A204.1 (cell line): ENCODE measurements at regions not wholly inside any gene's neighbourhood (a gene's known extent, or its start where the extent isn't known, plus 50 kb on each side); places are given as distances from the start of the nearest gene placed in this dataset.
"Not testable (repeated sequence)": the region's sequence is repeated elsewhere in the genome, so short reads cannot be mapped to it uniquely, and the experiment has no call there.

Source experiments
- FAIRE-seq: peaks from 2 replicates; lab custom pipeline; 2012; peaks lifted over from hg19 to GRCh38; lab: Jason Lieb, UNC

GRCh38 chr15:77861997-77862635, 215.4 kb downstream of the TBC1D2B start:
- FAIRE-seq: not testable (repeated sequence)

GRCh38 chr15:77860071-77860691, 217.3 kb downstream of the TBC1D2B start:
- FAIRE-seq: no peak

- no peak for FAIRE-seq
Measured at GRCh38 chr15:77859491-77860060, 217.9 kb downstream of the TBC1D2B start.

- FAIRE-seq: no peak
Measured at GRCh38 chr15:77858792-77859490, 218.6 kb downstream of the TBC1D2B start.

GRCh38 chr15:77857419-77857818, 220.1 kb downstream of the TBC1D2B start:
- no peak for FAIRE-seq

- FAIRE-seq: no peak
Measured at GRCh38 chr15:77856705-77857346, 220.7 kb downstream of the TBC1D2B start.

GRCh38 chr15:77855871-77856270, 221.6 kb downstream of the TBC1D2B start:
- no peak for FAIRE-seq

GRCh38 chr15:77854980-77855379, 222.3 kb upstream of the LINGO1 start:
- no peak for FAIRE-seq

GRCh38 chr15:77853910-77854309, 221.2 kb upstream of the LINGO1 start:
- no peak for FAIRE-seq

- FAIRE-seq: no peak
Measured at GRCh38 chr15:77853008-77853328, 220.3 kb upstream of the LINGO1 start.

- no peak for FAIRE-seq
Measured at GRCh38 chr15:77852241-77853007, 219.7 kb upstream of the LINGO1 start.

- FAIRE-seq: no peak
Measured at GRCh38 chr15:77851691-77852090, 219.0 kb upstream of the LINGO1 start.

- no peak for FAIRE-seq
Measured at GRCh38 chr15:77851086-77851485, 218.4 kb upstream of the LINGO1 start.

GRCh38 chr15:77846986-77847385, 214.3 kb upstream of the LINGO1 start:
- no peak for FAIRE-seq

- FAIRE-seq: no peak
Measured at GRCh38 chr15:77846360-77846759, 213.6 kb upstream of the LINGO1 start.

GRCh38 chr15:77844798-77845446, 212.2 kb upstream of the LINGO1 start:
- no peak for FAIRE-seq

GRCh38 chr15:77843546-77843945, 210.8 kb upstream of the LINGO1 start:
- no peak for FAIRE-seq

- FAIRE-seq: no peak
Measured at GRCh38 chr15:77840991-77841775, 208.5 kb upstream of the LINGO1 start.

- no peak for FAIRE-seq
Measured at GRCh38 chr15:77839970-77840905, 207.5 kb upstream of the LINGO1 start.

GRCh38 chr15:77839456-77839855, 206.7 kb upstream of the LINGO1 start:
- no peak for FAIRE-seq
